ENCODE measurements at regions not wholly inside any gene's neighbourhood (a gene's known extent, or its start where the extent isn't known, plus 50 kb on each side); places are given as distances from the start of the nearest gene placed in this dataset.

DNA sequence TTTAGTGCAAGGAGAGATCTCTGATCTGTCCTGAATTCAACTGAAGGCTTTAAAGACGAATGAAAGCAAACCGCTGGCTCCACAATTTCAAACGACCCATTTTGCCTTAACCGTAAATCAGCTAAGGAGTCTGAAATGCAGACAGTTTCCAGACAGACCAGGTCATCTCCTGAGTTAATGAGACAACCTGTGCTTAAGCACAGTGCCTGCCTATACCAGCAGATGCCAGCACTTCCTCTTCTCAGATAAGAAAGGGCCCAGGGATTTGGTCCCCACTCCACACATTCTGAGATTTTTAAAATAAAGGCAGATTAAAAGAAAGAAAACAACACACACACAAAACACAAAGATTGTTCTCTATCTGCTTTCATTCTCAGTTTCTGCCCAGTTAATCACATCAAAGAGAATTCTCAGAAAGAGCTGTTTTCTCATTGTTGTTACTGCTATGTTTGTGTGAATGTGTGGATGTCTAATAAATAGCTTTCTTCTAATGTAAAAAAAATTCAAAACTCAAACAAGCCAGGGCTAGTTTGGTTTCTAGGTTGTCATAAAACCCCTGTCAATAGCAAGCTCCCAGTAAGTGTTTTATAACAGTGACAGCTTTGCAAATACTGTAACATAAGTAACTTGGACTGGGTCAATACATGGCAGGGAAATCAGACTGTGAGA is 157.7 kb upstream of the SLC24A2 start:
- Histone ChIP-seq H3K4me3 (ENCODE audit: low read depth, low read length, poor library complexity, severe bottlenecking) (no peak overlapping the region), H3K36me3 (ENCODE audit: insufficient read depth, low read length) (no peaks in the 10 kb centered on the region), H3K4me2 (ENCODE audit: low read length) (no peak overlapping the region), H3K27me3 (ENCODE audit: insufficient read depth, low read length) (no peaks in the 10 kb centered on the region), H3K79me2 (ENCODE audit: insufficient read depth, low read length) (no peaks in the 10 kb centered on the region), H3F3A (ENCODE audit: insufficient read depth, low read length) (no peaks in the 10 kb centered on the region), H3K4me1 (ENCODE audit: insufficient read depth, low read length, severe bottlenecking) (no peaks in the 10 kb centered on the region), H3K9ac (ENCODE audit: low read length) (no peak overlapping the region), H3K27ac (ENCODE audit: low read depth, low read length, poor library complexity, severe bottlenecking) (no peak overlapping the region), H3K9me2 (ENCODE audit: low read depth, low read length) (no peaks in the 10 kb centered on the region), H2AFZ (ENCODE audit: low read length) (no peak overlapping the region), H4K20me1 (ENCODE audit: insufficient read depth, low read length) (no peaks in the 10 kb centered on the region), H3K9me3 (ENCODE audit: low read length) (no peaks in the 10 kb centered on the region)
- TF ChIP-seq, protein P1, sequence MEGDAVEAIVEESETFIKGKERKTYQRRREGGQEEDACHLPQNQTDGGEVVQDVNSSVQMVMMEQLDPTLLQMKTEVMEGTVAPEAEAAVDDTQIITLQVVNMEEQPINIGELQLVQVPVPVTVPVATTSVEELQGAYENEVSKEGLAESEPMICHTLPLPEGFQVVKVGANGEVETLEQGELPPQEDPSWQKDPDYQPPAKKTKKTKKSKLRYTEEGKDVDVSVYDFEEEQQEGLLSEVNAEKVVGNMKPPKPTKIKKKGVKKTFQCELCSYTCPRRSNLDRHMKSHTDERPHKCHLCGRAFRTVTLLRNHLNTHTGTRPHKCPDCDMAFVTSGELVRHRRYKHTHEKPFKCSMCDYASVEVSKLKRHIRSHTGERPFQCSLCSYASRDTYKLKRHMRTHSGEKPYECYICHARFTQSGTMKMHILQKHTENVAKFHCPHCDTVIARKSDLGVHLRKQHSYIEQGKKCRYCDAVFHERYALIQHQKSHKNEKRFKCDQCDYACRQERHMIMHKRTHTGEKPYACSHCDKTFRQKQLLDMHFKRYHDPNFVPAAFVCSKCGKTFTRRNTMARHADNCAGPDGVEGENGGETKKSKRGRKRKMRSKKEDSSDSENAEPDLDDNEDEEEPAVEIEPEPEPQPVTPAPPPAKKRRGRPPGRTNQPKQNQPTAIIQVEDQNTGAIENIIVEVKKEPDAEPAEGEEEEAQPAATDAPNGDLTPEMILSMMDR (IDR thresholded peaks at IDR 0.05; ENCODE audit: low read length): peak; percentile 27; the same call in 1 of the 2 replicates
- TF ChIP-seq EZH2 (IDR thresholded peaks at IDR 0.05; ENCODE audit: borderline replicate concordance, low read length): no peak

DNA sequence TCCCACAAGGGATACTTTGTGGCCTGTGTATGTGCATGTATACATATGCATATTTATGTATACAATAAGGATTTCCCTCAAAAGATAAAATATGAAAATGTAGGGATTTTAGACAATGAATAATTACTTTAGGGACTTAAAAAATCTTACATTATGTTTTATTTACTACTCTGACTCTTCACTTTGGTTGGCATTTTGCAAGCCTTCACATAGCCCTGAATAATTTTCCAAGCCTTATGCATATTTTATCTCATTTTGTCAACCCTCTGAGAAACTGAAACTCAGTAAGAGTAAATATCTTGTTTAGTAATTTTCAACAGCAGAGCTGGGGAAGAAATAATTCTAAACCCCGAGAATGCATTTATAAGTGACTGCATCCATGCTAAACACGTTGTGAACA is 153.0 kb upstream of the SLC24A2 start:
- Histone ChIP-seq H4K20me1 (ENCODE audit: insufficient read depth, low read length) (no peaks in the 10 kb centered on the region), H3K27ac (ENCODE audit: low read depth, low read length, poor library complexity, severe bottlenecking) (no peak overlapping the region), H3K9me3 (ENCODE audit: low read length) (no peaks in the 10 kb centered on the region), H3K9ac (ENCODE audit: low read length) (no peak overlapping the region), H3K4me2 (ENCODE audit: low read length) (no peak overlapping the region), H3K27me3 (ENCODE audit: insufficient read depth, low read length) (no peaks in the 10 kb centered on the region), H3K4me1 (ENCODE audit: insufficient read depth, low read length, severe bottlenecking) (no peaks in the 10 kb centered on the region), H2AFZ (ENCODE audit: low read length) (no peak overlapping the region), H3K4me3 (ENCODE audit: low read depth, low read length, poor library complexity, severe bottlenecking) (no peak overlapping the region), H3F3A (ENCODE audit: insufficient read depth, low read length) (no peaks in the 10 kb centered on the region), H3K79me2 (ENCODE audit: insufficient read depth, low read length) (no peaks in the 10 kb centered on the region), H3K36me3 (ENCODE audit: insufficient read depth, low read length) (no peaks in the 10 kb centered on the region), H3K9me2 (ENCODE audit: low read depth, low read length) (no peaks in the 10 kb centered on the region)
- TF ChIP-seq, protein P1 (IDR thresholded peaks at IDR 0.05; ENCODE audit: low read length): no peak
- TF ChIP-seq EZH2 (IDR thresholded peaks at IDR 0.05; ENCODE audit: borderline replicate concordance, low read length): no peak

DNA sequence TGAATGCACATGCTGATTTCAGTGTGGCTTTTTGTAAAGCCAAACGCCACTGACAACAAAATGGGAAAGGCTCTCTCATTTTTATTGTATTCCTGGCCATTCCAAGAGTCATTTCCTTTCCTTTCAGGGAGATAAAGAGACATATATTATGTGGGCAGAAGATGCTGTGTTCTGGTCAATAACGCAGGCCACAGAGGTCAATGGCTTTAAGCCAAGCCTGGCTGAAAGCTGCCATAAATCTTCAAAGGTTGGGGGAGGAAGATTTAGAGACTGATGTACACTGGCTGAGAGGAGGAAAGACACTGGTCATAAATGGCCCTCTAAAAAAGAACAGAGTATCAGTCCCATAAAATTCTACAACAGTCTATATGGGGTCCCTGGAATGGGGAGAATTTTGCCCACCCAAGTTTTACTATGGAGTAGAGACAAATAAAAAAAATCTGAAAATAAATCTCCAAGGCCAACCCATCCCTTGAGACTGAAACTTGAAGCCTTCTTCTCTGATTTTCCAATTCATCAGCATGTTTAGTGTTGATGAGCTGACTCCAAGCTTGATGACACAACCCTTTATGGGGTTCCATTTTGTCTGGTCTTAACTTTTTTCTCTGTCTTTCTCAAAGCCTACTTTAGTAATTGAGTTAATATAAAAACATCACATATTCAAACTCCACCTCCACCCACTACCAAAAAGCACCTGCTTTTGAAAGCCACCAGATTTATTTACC is 152.1 kb upstream of the SLC24A2 start:
- no peaks in the 10 kb centered on the region for H3K9me2 ChIP-seq (ENCODE audit: low read depth, low read length)
- no peak overlapping the region for H3K4me2 ChIP-seq (ENCODE audit: low read length)
- no peak overlapping the region for H2AFZ ChIP-seq (ENCODE audit: low read length)
- no peaks in the 10 kb centered on the region for H3K27me3 ChIP-seq (ENCODE audit: insufficient read depth, low read length)
- H4K20me1 ChIP-seq (ENCODE audit: insufficient read depth, low read length): no peaks in the 10 kb centered on the region
- no peaks in the 10 kb centered on the region for H3K4me1 ChIP-seq (ENCODE audit: insufficient read depth, low read length, severe bottlenecking)
- H3K9me3 ChIP-seq (ENCODE audit: low read length): no peaks in the 10 kb centered on the region
- no peak overlapping the region for H3K9ac ChIP-seq (ENCODE audit: low read length)
- TF ChIP-seq EZH2 (IDR thresholded peaks at IDR 0.05; ENCODE audit: borderline replicate concordance, low read length): no peak
- TF ChIP-seq, protein P1 (IDR thresholded peaks at IDR 0.05; ENCODE audit: low read length): no peak
- H3F3A ChIP-seq (ENCODE audit: insufficient read depth, low read length): no peaks in the 10 kb centered on the region
- H3K4me3 ChIP-seq (ENCODE audit: low read depth, low read length, poor library complexity, severe bottlenecking): no peak overlapping the region
- no peak overlapping the region for H3K27ac ChIP-seq (ENCODE audit: low read depth, low read length, poor library complexity, severe bottlenecking)
- no peaks in the 10 kb centered on the region for H3K36me3 ChIP-seq (ENCODE audit: insufficient read depth, low read length)
- no peaks in the 10 kb centered on the region for H3K79me2 ChIP-seq (ENCODE audit: insufficient read depth, low read length)
